Natural killer cell treated with Interleukin-12 subunit alpha and Interleukin-12 subunit beta and Interleukin-15 and Interleukin-18, amount 100 ng/mL, for 72 hours (primary cell): ENCODE measurements at regions not wholly inside any gene's neighbourhood (a gene's known extent, or its start where the extent isn't known, plus 50 kb on each side); places are given as distances from the start of the nearest gene placed in this dataset.

Experiments used
- ATAC-seq, 2 donors: fragments of 150-1000 bp; cut with Tn5 transposase in 1 of 2; sonication (Bioruptor Pico), chemical (Tn5 transposase) in 1 of 2; 2 replicates each; pipeline ENCODE4 v1.10.0; 2021
- DNase-seq: peaks from one replicate; pipeline ENCODE4 v3.0.0; 2022; ENCODE audit warnings: low spot score
- H3K27ac Mint-ChIP-seq, 2 donors: 1 replicate in 1 of 2; 2 replicates in 1 of 2; pipeline ENCODE4 v1.8.0; 2022; ENCODE audit warnings: mixed read lengths in 2 of 2, mild to moderate bottlenecking in 1 of 2, moderate library complexity in 1 of 2
- H3K27me3 Mint-ChIP-seq, 2 donors: 1 replicate in 1 of 2; 2 replicates in 1 of 2; pipeline ENCODE4 v1.8.0; 2022; ENCODE audit warnings: mixed read lengths in 2 of 2
- H3K36me3 Mint-ChIP-seq: one replicate; pipeline ENCODE4 v1.8.0; 2022; ENCODE audit warnings: mixed read lengths
- H3K4me1 Mint-ChIP-seq, 2 donors: 1 replicate in 1 of 2; 2 replicates in 1 of 2; pipeline ENCODE4 v1.8.0; 2022; ENCODE audit warnings: low read depth in 2 of 2, mixed read lengths in 2 of 2, mild to moderate bottlenecking in 1 of 2
- H3K4me3 Mint-ChIP-seq: one replicate; pipeline ENCODE4 v1.8.0; 2022; ENCODE audit warnings: mixed read lengths
- H3K9me3 Mint-ChIP-seq: 2 replicates; pipeline ENCODE4 v1.8.0; 2022; ENCODE audit warnings: mixed read lengths

- peaks cover 6 to 19% of the 10 kb centered on the region in 2 donors for H3K27me3 Mint-ChIP-seq
- H3K4me3 Mint-ChIP-seq, result no peak overlapping the region
- H3K4me1 Mint-ChIP-seq, result no peaks in the 10 kb centered on the region
- DNase-seq (no peak), ATAC-seq (no peak)
- no peaks in the 10 kb centered on the region for H3K36me3 Mint-ChIP-seq
- H3K27ac Mint-ChIP-seq, result no peak overlapping the region
- H3K9me3 Mint-ChIP-seq, result no peaks in the 10 kb centered on the region
Observed at GRCh38 chr10:78640796-78641636, 427.8 kb upstream of the ZMIZ1 start.

- DNase-seq, result no peak
- H3K9me3 Mint-ChIP-seq, result no peaks in the 10 kb centered on the region
- H3K27me3 Mint-ChIP-seq, result peaks cover 6 to 16% of the 10 kb centered on the region in 2 donors
- H3K27ac Mint-ChIP-seq, result no peak overlapping the region
- H3K4me1 Mint-ChIP-seq, result no peaks in the 10 kb centered on the region
- no peak overlapping the region for H3K4me3 Mint-ChIP-seq
- H3K36me3 Mint-ChIP-seq, result no peaks in the 10 kb centered on the region
- no peak for ATAC-seq
Observed at GRCh38 chr10:78641693-78642092, 427.1 kb upstream of the ZMIZ1 start.

- Mint-ChIP-seq H3K9me3 (no peaks in the 10 kb centered on the region), H3K4me1 (no peaks in the 10 kb centered on the region), H3K27me3 (peaks cover 8 to 10% of the 10 kb centered on the region in 2 donors), H3K4me3 (no peak overlapping the region), H3K27ac (no peak overlapping the region), H3K36me3 (no peaks in the 10 kb centered on the region)
- DNase-seq (no peak), ATAC-seq (no peak)
Observed at GRCh38 chr10:78642269-78642816, 426.4 kb upstream of the ZMIZ1 start.

- Mint-ChIP-seq H3K36me3 (no peaks in the 10 kb centered on the region), H3K9me3 (no peaks in the 10 kb centered on the region), H3K27me3 (peaks cover 6 to 14% of the 10 kb centered on the region in 2 donors), H3K4me3 (no peak overlapping the region), H3K27ac (no peak overlapping the region), H3K4me1 (no peaks in the 10 kb centered on the region)
- DNase-seq (no peak), ATAC-seq (no peak)
Observed at GRCh38 chr10:78643513-78643912, 425.3 kb upstream of the ZMIZ1 start.

GRCh38 chr10:78644550-78644949 lies 424.2 kb upstream of the ZMIZ1 start:
- no peaks in the 10 kb centered on the region for H3K9me3 Mint-ChIP-seq
- H3K27me3 Mint-ChIP-seq, result peaks cover 8 to 19% of the 10 kb centered on the region in 2 donors
- H3K4me1 Mint-ChIP-seq, result no peaks in the 10 kb centered on the region
- ATAC-seq (no peak), DNase-seq (no peak)
- H3K27ac Mint-ChIP-seq, result no peak overlapping the region
- H3K4me3 Mint-ChIP-seq, result no peak overlapping the region
- H3K36me3 Mint-ChIP-seq, result no peaks in the 10 kb centered on the region

- Mint-ChIP-seq H3K4me3 (no peak overlapping the region), H3K9me3 (no peaks in the 10 kb centered on the region), H3K4me1 (no peaks in the 10 kb centered on the region), H3K27ac (no peak overlapping the region), H3K36me3 (no peaks in the 10 kb centered on the region), H3K27me3 (peaks cover 13 to 26% of the 10 kb centered on the region in 2 donors)
- ATAC-seq (no peak), DNase-seq (no peak)
Observed at GRCh38 chr10:78645169-78645686, 423.5 kb upstream of the ZMIZ1 start.

GRCh38 chr10:78645975-78646374 lies 422.8 kb upstream of the ZMIZ1 start:
- no peak for ATAC-seq

GRCh38 chr10:78648256-78648860 lies 420.4 kb upstream of the ZMIZ1 start:
- H3K9me3 Mint-ChIP-seq, result no peaks in the 10 kb centered on the region
- H3K4me3 Mint-ChIP-seq, result no peak overlapping the region
- H3K27ac Mint-ChIP-seq, result no peak overlapping the region
- no peaks in the 10 kb centered on the region for H3K4me1 Mint-ChIP-seq
- DNase-seq, result no peak
- ATAC-seq, result no peak
- peaks cover 30 to 52% of the 10 kb centered on the region in 2 donors for H3K27me3 Mint-ChIP-seq
- H3K36me3 Mint-ChIP-seq, result no peaks in the 10 kb centered on the region

More at GRCh38 chr10:78645975-78646374, 422.8 kb upstream of the ZMIZ1 start:
- no peak for DNase-seq
- no peaks in the 10 kb centered on the region for H3K9me3 Mint-ChIP-seq
- no peak overlapping the region for H3K4me3 Mint-ChIP-seq
- H3K27me3 Mint-ChIP-seq, result peaks cover 17 to 30% of the 10 kb centered on the region in 2 donors
- no peaks in the 10 kb centered on the region for H3K36me3 Mint-ChIP-seq
- H3K27ac Mint-ChIP-seq, result no peak overlapping the region
- H3K4me1 Mint-ChIP-seq, result no peaks in the 10 kb centered on the region

- no peak overlapping the region for H3K27ac Mint-ChIP-seq
- DNase-seq (no peak), ATAC-seq (no peak)
- H3K4me3 Mint-ChIP-seq, result no peak overlapping the region
- H3K4me1 Mint-ChIP-seq, result no peaks in the 10 kb centered on the region
- no peaks in the 10 kb centered on the region for H3K36me3 Mint-ChIP-seq
- H3K27me3 Mint-ChIP-seq, result peaks cover 34 to 61% of the 10 kb centered on the region in 2 donors
- no peaks in the 10 kb centered on the region for H3K9me3 Mint-ChIP-seq
Observed at GRCh38 chr10:78649429-78649828, 419.3 kb upstream of the ZMIZ1 start.

- peaks cover 37 to 63% of the 10 kb centered on the region in 2 donors for H3K27me3 Mint-ChIP-seq
Observed at GRCh38 chr10:78650122-78650521, 418.6 kb upstream of the ZMIZ1 start.

GRCh38 chr10:78651287-78651686 lies 417.5 kb upstream of the ZMIZ1 start:
- ATAC-seq (no peak), DNase-seq (no peak)
- Mint-ChIP-seq H3K36me3 (no peaks in the 10 kb centered on the region), H3K9me3 (no peaks in the 10 kb centered on the region), H3K4me3 (no peak overlapping the region), H3K27ac (no peak overlapping the region), H3K27me3 (peaks cover 37 to 57% of the 10 kb centered on the region in 2 donors), H3K4me1 (no peaks in the 10 kb centered on the region)

More at GRCh38 chr10:78650122-78650521, 418.6 kb upstream of the ZMIZ1 start:
- ATAC-seq, result no peak
- Mint-ChIP-seq H3K27ac (no peak overlapping the region), H3K4me3 (no peak overlapping the region), H3K36me3 (no peaks in the 10 kb centered on the region), H3K4me1 (no peaks in the 10 kb centered on the region), H3K9me3 (no peaks in the 10 kb centered on the region)
- no peak for DNase-seq

GRCh38 chr10:78653555-78653954 lies 415.2 kb upstream of the ZMIZ1 start:
- no peaks in the 10 kb centered on the region for H3K9me3 Mint-ChIP-seq
- peaks cover 36 to 51% of the 10 kb centered on the region in 2 donors for H3K27me3 Mint-ChIP-seq
- no peak overlapping the region for H3K4me3 Mint-ChIP-seq
- ATAC-seq (no peak), DNase-seq (no peak)
- H3K27ac Mint-ChIP-seq, result no peak overlapping the region
- no peaks in the 10 kb centered on the region for H3K4me1 Mint-ChIP-seq
- no peaks in the 10 kb centered on the region for H3K36me3 Mint-ChIP-seq

GRCh38 chr10:78654047-78654590 lies 414.6 kb upstream of the ZMIZ1 start:
- no peaks in the 10 kb centered on the region for H3K9me3 Mint-ChIP-seq
- no peak for DNase-seq
- H3K27ac Mint-ChIP-seq, result no peak overlapping the region
- H3K36me3 Mint-ChIP-seq, result no peaks in the 10 kb centered on the region
- no peak for ATAC-seq
- no peaks in the 10 kb centered on the region for H3K4me1 Mint-ChIP-seq
- peaks cover 37 to 51% of the 10 kb centered on the region in 2 donors for H3K27me3 Mint-ChIP-seq
- H3K4me3 Mint-ChIP-seq, result no peak overlapping the region

GRCh38 chr10:78655979-78656378 lies 412.8 kb upstream of the ZMIZ1 start:
- Mint-ChIP-seq H3K4me1 (no peaks in the 10 kb centered on the region), H3K9me3 (no peaks in the 10 kb centered on the region), H3K27me3 (peaks cover 26 to 35% of the 10 kb centered on the region in 2 donors), H3K4me3 (no peak overlapping the region), H3K36me3 (no peaks in the 10 kb centered on the region), H3K27ac (no peak overlapping the region)
- DNase-seq (no peak), ATAC-seq (no peak)
